ENCODE measurements at regions not wholly inside any gene's neighbourhood (a gene's known extent, or its start where the extent isn't known, plus 50 kb on each side); places are given as distances from the start of the nearest gene placed in this dataset.

DNA sequence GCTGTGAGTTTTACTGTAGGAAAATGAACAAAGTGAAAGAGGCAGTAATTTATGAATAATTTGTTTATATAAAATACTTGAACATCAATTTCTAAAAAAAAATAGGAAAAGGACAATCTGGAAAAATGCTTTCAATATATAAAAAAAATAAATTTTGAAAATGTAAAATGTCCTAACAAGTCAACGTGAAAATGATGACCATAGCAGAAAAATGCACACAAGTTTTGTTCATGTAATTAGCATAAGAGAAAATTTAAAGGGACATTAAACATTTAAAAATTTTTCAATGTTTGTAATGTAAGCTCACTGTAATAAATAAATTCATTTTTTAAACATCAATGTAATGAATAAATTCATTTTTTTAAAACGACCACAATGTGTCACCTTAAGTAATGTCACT, 214.8 kb upstream of the ATXN7L3B start:
- H3K4me1 ChIP-seq, result no peaks in the 10 kb centered on the region
- H3K27ac ChIP-seq, result no peak overlapping the region
- H3K36me3 ChIP-seq, result no peaks in the 10 kb centered on the region
- H3K9me3 ChIP-seq, result no peaks in the 10 kb centered on the region
- no peak for ATAC-seq
- no peak for DNase-seq
- intact Hi-C loops (cut with DNase I), result no loop called here
- TF ChIP-seq POLR2A (IDR thresholded peaks at IDR 0.05), result no peak
- TF ChIP-seq, protein P1, sequence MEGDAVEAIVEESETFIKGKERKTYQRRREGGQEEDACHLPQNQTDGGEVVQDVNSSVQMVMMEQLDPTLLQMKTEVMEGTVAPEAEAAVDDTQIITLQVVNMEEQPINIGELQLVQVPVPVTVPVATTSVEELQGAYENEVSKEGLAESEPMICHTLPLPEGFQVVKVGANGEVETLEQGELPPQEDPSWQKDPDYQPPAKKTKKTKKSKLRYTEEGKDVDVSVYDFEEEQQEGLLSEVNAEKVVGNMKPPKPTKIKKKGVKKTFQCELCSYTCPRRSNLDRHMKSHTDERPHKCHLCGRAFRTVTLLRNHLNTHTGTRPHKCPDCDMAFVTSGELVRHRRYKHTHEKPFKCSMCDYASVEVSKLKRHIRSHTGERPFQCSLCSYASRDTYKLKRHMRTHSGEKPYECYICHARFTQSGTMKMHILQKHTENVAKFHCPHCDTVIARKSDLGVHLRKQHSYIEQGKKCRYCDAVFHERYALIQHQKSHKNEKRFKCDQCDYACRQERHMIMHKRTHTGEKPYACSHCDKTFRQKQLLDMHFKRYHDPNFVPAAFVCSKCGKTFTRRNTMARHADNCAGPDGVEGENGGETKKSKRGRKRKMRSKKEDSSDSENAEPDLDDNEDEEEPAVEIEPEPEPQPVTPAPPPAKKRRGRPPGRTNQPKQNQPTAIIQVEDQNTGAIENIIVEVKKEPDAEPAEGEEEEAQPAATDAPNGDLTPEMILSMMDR (IDR thresholded peaks at IDR 0.05), result no peak
- 29% methylated on average over 2 of the region's 2 CpGs for WGBS (ENCODE audit: insufficient coverage, low coverage, low lambda C conversion rate, missing lambda C conversion rate)
- no peaks in the 10 kb centered on the region for H3K27me3 ChIP-seq
- H3K4me3 ChIP-seq, result no peak overlapping the region

DNA sequence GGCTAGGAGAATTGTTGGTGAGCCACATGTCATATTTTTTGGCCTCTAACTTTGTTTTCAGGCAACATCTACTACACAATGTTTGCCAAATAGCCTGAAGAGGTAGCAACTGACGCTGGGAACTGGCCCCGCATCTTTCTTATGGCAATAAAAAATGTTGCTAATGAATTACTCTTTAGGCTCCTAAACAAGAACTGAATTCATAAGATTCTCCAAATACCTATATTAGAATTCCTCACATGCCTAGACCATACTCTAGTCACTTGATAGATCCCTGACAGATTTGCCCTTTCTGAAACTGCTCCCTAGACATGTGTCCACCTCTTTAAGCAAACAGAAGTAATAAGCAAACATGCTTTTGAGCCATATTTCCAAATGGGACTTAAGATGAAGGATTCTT, 209.0 kb upstream of the ATXN7L3B start:
- ATAC-seq, result no peak
- Histone ChIP-seq H3K36me3 (no peaks in the 10 kb centered on the region), H3K4me1 (no peaks in the 10 kb centered on the region), H3K27me3 (no peaks in the 10 kb centered on the region), H3K4me3 (no peak overlapping the region), H3K27ac (no peak overlapping the region), H3K9me3 (no peaks in the 10 kb centered on the region)
- 75% methylated on average over 2 of the region's 2 CpGs for WGBS (ENCODE audit: insufficient coverage, low coverage, low lambda C conversion rate, missing lambda C conversion rate)
- no peak for TF ChIP-seq POLR2A (IDR thresholded peaks at IDR 0.05)
- TF ChIP-seq, protein P1 (IDR thresholded peaks at IDR 0.05), result no peak
- intact Hi-C loops (cut with DNase I), result no loop called here
- no peak for DNase-seq

DNA sequence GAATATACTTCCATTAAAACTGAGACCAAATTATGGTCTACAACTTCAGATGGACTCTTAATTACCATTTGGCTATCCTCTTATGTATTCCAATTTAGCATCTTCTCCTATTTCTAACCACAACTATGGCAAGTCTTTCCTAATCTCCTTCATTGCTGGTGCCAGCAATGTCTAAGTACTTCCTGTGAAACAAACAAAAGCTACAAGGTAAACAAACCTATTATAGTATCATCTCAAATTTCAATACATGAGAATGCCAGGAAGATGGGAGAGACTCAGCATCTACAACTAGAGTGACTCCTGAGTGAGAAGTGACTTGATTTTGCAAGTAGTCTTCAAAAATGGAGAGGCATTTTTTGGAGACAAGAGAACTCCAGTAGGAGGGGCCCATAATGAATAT, 202.9 kb upstream of the ATXN7L3B start:
- H3K4me1 ChIP-seq, result no peaks in the 10 kb centered on the region

DNA sequence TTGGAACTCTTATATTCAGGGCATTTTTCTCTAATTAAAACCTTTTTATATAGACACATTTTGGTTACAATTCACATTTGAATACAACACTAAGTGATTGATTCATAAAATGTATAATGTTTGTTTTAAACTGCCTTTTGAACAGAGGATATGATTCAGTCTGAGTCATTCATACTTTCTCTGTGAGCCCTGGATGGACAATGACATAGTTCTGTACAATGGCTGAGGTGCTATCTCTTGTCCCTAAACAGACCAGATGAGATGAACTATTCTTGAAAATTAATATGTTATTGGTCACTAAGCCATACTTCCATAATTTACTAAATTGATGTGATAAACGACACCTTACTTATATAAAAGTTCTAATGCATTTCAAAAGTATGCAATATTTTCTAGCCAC, 199.7 kb upstream of the ATXN7L3B start:
- TF ChIP-seq, protein P1 (IDR thresholded peaks at IDR 0.05), result no peak
- TF ChIP-seq POLR2A (IDR thresholded peaks at IDR 0.05), result no peak

More for the DNA sequence above, 202.9 kb upstream of the ATXN7L3B start:
- no peak overlapping the region for H3K27ac ChIP-seq
- no peaks in the 10 kb centered on the region for H3K9me3 ChIP-seq
- TF ChIP-seq POLR2A (IDR thresholded peaks at IDR 0.05), result no peak
- TF ChIP-seq, protein P1 (IDR thresholded peaks at IDR 0.05), result no peak
- intact Hi-C loops (cut with DNase I), result no loop called here
- no peak for ATAC-seq
- no peak overlapping the region for H3K4me3 ChIP-seq
- H3K36me3 ChIP-seq, result no peaks in the 10 kb centered on the region
- no peak for DNase-seq
- no peaks in the 10 kb centered on the region for H3K27me3 ChIP-seq

DNA sequence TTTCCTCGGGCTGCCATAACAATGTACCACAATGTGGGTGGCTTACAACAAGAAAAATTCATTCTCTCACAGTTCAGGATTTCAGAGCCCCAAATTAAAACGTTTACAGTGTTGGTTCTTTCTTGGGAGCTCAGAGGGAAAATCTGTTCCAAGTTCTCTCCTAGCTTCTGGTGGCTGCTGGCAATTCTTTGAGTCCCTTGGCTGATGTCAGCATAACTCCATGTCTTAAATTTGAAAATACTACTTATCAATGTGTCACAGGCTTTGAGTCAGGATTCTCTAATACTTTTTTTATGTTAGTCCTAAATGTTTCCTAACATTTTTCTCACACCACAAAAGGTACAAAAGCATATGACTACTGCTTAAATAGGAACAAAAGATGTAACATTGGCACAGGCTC, 198.4 kb upstream of the ATXN7L3B start:
- Histone ChIP-seq H3K4me3 (no peak overlapping the region), H3K4me1 (no peaks in the 10 kb centered on the region), H3K36me3 (no peaks in the 10 kb centered on the region), H3K27ac (no peak overlapping the region), H3K9me3 (no peaks in the 10 kb centered on the region), H3K27me3 (no peaks in the 10 kb centered on the region)
- 21% methylated on average over 2 of the region's 2 CpGs for WGBS (ENCODE audit: insufficient coverage, low coverage, low lambda C conversion rate, missing lambda C conversion rate)
- intact Hi-C loops (cut with DNase I), result no loop called here
- DNase-seq, result no peak
- no peak for TF ChIP-seq POLR2A (IDR thresholded peaks at IDR 0.05)
- TF ChIP-seq, protein P1 (IDR thresholded peaks at IDR 0.05), result no peak
- no peak for ATAC-seq

More for the DNA sequence above, 199.7 kb upstream of the ATXN7L3B start:
- H3K27ac ChIP-seq, result no peak overlapping the region
- intact Hi-C loops (cut with DNase I), result no loop called here
- H3K4me3 ChIP-seq, result no peak overlapping the region
- DNase-seq (no peak), ATAC-seq (no peak)
- no peaks in the 10 kb centered on the region for H3K36me3 ChIP-seq
- H3K27me3 ChIP-seq, result no peaks in the 10 kb centered on the region
- no peaks in the 10 kb centered on the region for H3K4me1 ChIP-seq
- whole genome bisulfite sequencing (ENCODE audit: insufficient coverage, low coverage, low lambda C conversion rate, missing lambda C conversion rate), result 21% methylated on average over 1 of the region's 1 CpG
- H3K9me3 ChIP-seq, result no peaks in the 10 kb centered on the region
